K562 (cell line): ENCODE measurements at regions not wholly inside any gene's neighbourhood (a gene's known extent, or its start where the extent isn't known, plus 50 kb on each side); places are given as distances from the start of the nearest gene placed in this dataset.

Source experiments
- ATAC-seq: fragments of 200-7000 bp; cut with Tn5 transposase; 3 replicates; pipeline ENCODE4 v1.9.1; 2020; ENCODE audit warnings: moderate library complexity
- BruUV-seq: library from RNA; stranded (reverse); fragments of 400-500 nt; replicated peaks from 2 replicates; lab custom pipeline; 2021; lab: Mats Ljungman, UMichigan
- CTCF ChIA-PET: fragments of 300-600 bp; formaldehyde crosslinking; extraction: SDS; loops from one replicate; lab custom pipeline; 2021; ENCODE audit warnings: low intra/inter-chr PET ratio; lab: Yijun Ruan, JAX
- POLR2A ChIA-PET: fragments of 300-600, 350-650 bp; sonication (Branson Sonifier 250); formaldehyde crosslinking; extraction: SDS; loops from one replicate; lab custom pipeline; 2021; ENCODE audit warnings: antibody characterized with exemption, inconsistent platforms; lab: Yijun Ruan, JAX
- DNase-seq, 4 experiments: peaks; one replicate each; pipeline versions ENCODE4 v3.0.0 to v3.0.0-alpha.2; 2011 to 2018; ENCODE audit warnings: low spot score in 3 of 4, mixed read lengths in 3 of 4; ENCODE audit errors: extremely low read depth in 1 of 4
- FAIRE-seq: peaks from 2 replicates; lab custom pipeline; 2011; peaks lifted over from hg19 to GRCh38; lab: Jason Lieb, UNC
- H2AFZ ChIP-seq: 2 replicates; pipeline ENCODE4 v1.6.0; 2011; ENCODE audit warnings: low read depth, low read length, control low read depth, inconsistent platforms
- H3K27ac ChIP-seq: fragments of 200-600 bp; 3 replicates; pipeline ENCODE4 v1.8.0; 2011; ENCODE audit warnings: low read depth, mild to moderate bottlenecking, control low read depth, inconsistent platforms, low read length, moderate library complexity, mixed read lengths; ENCODE audit errors: extremely low read depth
- H3K27me3 ChIP-seq, 2 experiments: fragments of 300-600 bp in 1 of 2; 2 replicates in 1 of 2; 3 replicates in 1 of 2; pipeline versions ENCODE4 v1.6.0 to v1.8.0; 2011; ENCODE audit warnings: inconsistent platforms in 2 of 2, low read length in 2 of 2, mild to moderate bottlenecking in 1 of 2, mixed read lengths in 1 of 2, moderate library complexity in 1 of 2; ENCODE audit not compliant: control insufficient read depth in 2 of 2, insufficient read depth in 2 of 2
- H3K36me3 ChIP-seq: fragments of 300-600 bp; 3 replicates; pipeline ENCODE4 v1.8.0; 2011; ENCODE audit warnings: mild to moderate bottlenecking, low read length, inconsistent platforms; ENCODE audit not compliant: control insufficient read depth, insufficient read depth
- H3K4me1 ChIP-seq, 2 experiments: fragments of 200-600 bp in 1 of 2; replicated peaks in 1 of 2; 2 replicates in 1 of 2; 3 replicates in 1 of 2; pipeline versions ENCODE4 v1.5.1 to v1.8.0; 2011; ENCODE audit warnings: inconsistent platforms in 2 of 2, low read length in 2 of 2, mild to moderate bottlenecking in 1 of 2, mixed read lengths in 1 of 2, moderate library complexity in 1 of 2; ENCODE audit not compliant: control insufficient read depth in 2 of 2, insufficient read depth in 2 of 2
- H3K4me2 ChIP-seq: 2 replicates; pipeline ENCODE4 v1.6.1; 2011; ENCODE audit warnings: low read length, control low read depth, inconsistent platforms, mixed read lengths; ENCODE audit not compliant: insufficient read depth
- H3K4me3 ChIP-seq: fragments of 200-600 bp; sonication (generic), shearing (Covaris generic); 2 replicates; pipeline ENCODE4 v1.5.1; 2016; ENCODE audit warnings: control low read depth, inconsistent platforms
- H3K79me2 ChIP-seq: fragments of 200-600 bp; 3 replicates; pipeline ENCODE4 v1.8.0; 2011; ENCODE audit warnings: low read length, inconsistent platforms; ENCODE audit not compliant: control insufficient read depth, insufficient read depth
- H3K9ac ChIP-seq, 2 experiments: 2 replicates each; pipeline versions ENCODE4 v1.6.0 to v1.6.1; 2011; ENCODE audit warnings: low read depth in 2 of 2, low read length in 2 of 2, control low read depth in 1 of 2, inconsistent platforms in 1 of 2, mild to moderate bottlenecking in 1 of 2, mixed read lengths in 1 of 2; ENCODE audit not compliant: insufficient read depth in 1 of 2
- H3K9me1 ChIP-seq: one replicate; pipeline ENCODE4 v1.6.0; 2011; ENCODE audit warnings: inconsistent platforms, mild to moderate bottlenecking, low read length, moderate library complexity; ENCODE audit not compliant: control insufficient read depth, insufficient read depth
- H3K9me3 ChIP-seq: replicated peaks from 2 replicates; pipeline ENCODE4 v1.5.1; 2011; ENCODE audit warnings: low read depth, low read length, inconsistent platforms; ENCODE audit not compliant: control insufficient read depth, insufficient read depth
- H4K20me1 ChIP-seq: replicated peaks from 2 replicates; pipeline ENCODE4 v1.6.1; 2011; ENCODE audit warnings: low read length, inconsistent platforms, mixed read lengths; ENCODE audit not compliant: control insufficient read depth, insufficient read depth
- FOXK2 ChIP-seq, 2 experiments: fragments of 450-650 bp; IDR thresholded peaks in 1 of 2; conservative IDR thresholded peaks in 1 of 2; 2 replicates each; pipeline ENCODE4 v1.6.1; 2016; ENCODE audit warnings: low read depth in 2 of 2, mild to moderate bottlenecking in 1 of 2
- KLF16 ChIP-seq: IDR thresholded peaks from 2 replicates; pipeline ENCODE4 v1.6.1; 2016; ENCODE audit warnings: antibody characterized with exemption
- SAFB ChIP-seq: fragments of 200-400 bp; formaldehyde crosslinking; IDR thresholded peaks from 2 replicates; pipeline ENCODE4 v1.6.1; 2017; ENCODE audit warnings: low read depth, low read length, borderline replicate concordance
- SIX5 ChIP-seq, 2 experiments: IDR thresholded peaks; 2 replicates each; pipeline ENCODE4 v1.6.1; 2011; ENCODE audit warnings: low read length in 2 of 2, borderline replicate concordance in 1 of 2, low read depth in 1 of 2, mild to moderate bottlenecking in 1 of 2, moderate library complexity in 1 of 2; ENCODE audit not compliant: insufficient read depth in 1 of 2
- ZC3H8 ChIP-seq: fragments of 450-650 bp; IDR thresholded peaks from 2 replicates; pipeline ENCODE4 v1.6.1; 2017
- WGBS: fragments of 100-300 bp; shearing (Covaris generic); methylation state at CpG from one replicate; pipeline ENCODE4 v1.1.6; 2016; ENCODE audit warnings: low coverage, mixed read lengths; ENCODE audit not compliant: insufficient coverage; ENCODE audit errors: missing lambda C conversion rate; 5-methylcytosine and 5-hydroxymethylcytosine counted together
- in situ Hi-C: fragments of 300-500 bp; cut with MboI; formaldehyde crosslinking; loops from 4 replicates; pipeline ENCODE4 v1.15.0; 2018; ENCODE audit warnings: inconsistent platforms, mixed read lengths
- intact Hi-C: fragments of 100-400 bp; cut with micrococcal nuclease; formaldehyde crosslinking; loops from 2 replicates; pipeline ENCODE4 v1.14.2; 2022
- TF ChIP-seq, protein P1 (sequence below): fragments of 250-450 bp; sonication (Bioruptor Pico); IDR thresholded peaks from 2 replicates; pipeline ENCODE4 v1.4.0; 2020; ENCODE audit warnings: borderline replicate concordance
- TF ChIP-seq, protein P2 (sequence below): sonication (generic); formaldehyde crosslinking; IDR thresholded peaks from 2 replicates; pipeline ENCODE4 v1.8.1; 2023; ENCODE audit warnings: mild to moderate bottlenecking, missing genetic modification reagents
- TF ChIP-seq, protein P3 (sequence below), 2 experiments: IDR thresholded peaks in 1 of 2; conservative IDR thresholded peaks in 1 of 2; 2 replicates each; pipeline ENCODE4 v1.6.1; 2016; ENCODE audit warnings: low read depth in 2 of 2, mild to moderate bottlenecking in 1 of 2, missing compliant biosample characterization in 1 of 2, missing genetic modification characterization in 1 of 2, moderate library complexity in 1 of 2

DNA sequence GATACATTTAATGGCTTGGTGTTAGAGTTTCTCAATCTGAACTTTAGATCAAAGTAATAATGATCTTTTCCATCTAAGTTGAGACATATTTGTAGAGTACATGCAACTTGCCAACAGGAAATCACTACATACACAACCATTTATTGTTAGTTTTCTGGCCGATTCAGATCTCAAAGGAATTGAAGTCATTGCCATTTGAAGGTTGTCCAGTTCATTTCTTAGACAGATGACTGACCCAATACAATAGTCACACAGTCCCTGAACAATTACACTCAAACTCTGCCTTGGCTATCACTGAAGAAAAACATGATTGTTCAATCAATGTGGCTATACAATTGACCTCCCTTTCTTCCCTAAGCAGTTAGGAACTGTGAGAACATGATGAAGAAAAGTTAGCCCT lies 753.2 kb upstream of the RIOK2 start:
- in situ Hi-C loops (no loop called here), intact Hi-C loops (no loop called here)
- BruUV-seq = no TSS peak
- ChIA-PET CTCF (no interaction called here), POLR2A (no interaction called here)
- no peaks in the 10 kb centered on the region for H3K79me2 ChIP-seq
- no peak overlapping the region for H2AFZ ChIP-seq
- H3K27ac ChIP-seq = no peak overlapping the region
- H3K4me1 ChIP-seq = no peaks in the 10 kb centered on the region
- no peak overlapping the region for H3K4me2 ChIP-seq
- no peak for FAIRE-seq
- no peaks in the 10 kb centered on the region for H3K36me3 ChIP-seq
- H3K27me3 ChIP-seq = no peaks in the 10 kb centered on the region
- H3K9me3 ChIP-seq = no peaks in the 10 kb centered on the region
- WGBS = 0% methylated on average over 1 of the region's 1 CpG
- no peak for ATAC-seq
- no peak overlapping the region for H3K4me3 ChIP-seq
- no peak for DNase-seq
- H4K20me1 ChIP-seq = no peaks in the 10 kb centered on the region
- no peaks in the 10 kb centered on the region for H3K9me1 ChIP-seq
- no peak overlapping the region for H3K9ac ChIP-seq
- TF ChIP-seq, protein P1, sequence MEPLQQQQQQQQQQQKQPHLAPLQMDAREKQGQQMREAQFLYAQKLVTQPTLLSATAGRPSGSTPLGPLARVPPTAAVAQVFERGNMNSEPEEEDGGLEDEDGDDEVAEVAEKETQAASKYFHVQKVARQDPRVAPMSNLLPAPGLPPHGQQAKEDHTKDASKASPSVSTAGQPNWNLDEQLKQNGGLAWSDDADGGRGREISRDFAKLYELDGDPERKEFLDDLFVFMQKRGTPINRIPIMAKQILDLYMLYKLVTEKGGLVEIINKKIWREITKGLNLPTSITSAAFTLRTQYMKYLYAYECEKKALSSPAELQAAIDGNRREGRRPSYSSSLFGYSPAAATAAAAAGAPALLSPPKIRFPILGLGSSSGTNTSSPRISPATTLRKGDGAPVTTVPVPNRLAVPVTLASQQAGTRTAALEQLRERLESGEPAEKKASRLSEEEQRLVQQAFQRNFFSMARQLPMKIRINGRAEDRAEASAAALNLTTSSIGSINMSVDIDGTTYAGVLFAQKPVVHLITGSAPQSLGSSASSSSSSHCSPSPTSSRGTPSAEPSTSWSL (CRISPR knock-in tag) = no peak
- TF ChIP-seq, protein P2, sequence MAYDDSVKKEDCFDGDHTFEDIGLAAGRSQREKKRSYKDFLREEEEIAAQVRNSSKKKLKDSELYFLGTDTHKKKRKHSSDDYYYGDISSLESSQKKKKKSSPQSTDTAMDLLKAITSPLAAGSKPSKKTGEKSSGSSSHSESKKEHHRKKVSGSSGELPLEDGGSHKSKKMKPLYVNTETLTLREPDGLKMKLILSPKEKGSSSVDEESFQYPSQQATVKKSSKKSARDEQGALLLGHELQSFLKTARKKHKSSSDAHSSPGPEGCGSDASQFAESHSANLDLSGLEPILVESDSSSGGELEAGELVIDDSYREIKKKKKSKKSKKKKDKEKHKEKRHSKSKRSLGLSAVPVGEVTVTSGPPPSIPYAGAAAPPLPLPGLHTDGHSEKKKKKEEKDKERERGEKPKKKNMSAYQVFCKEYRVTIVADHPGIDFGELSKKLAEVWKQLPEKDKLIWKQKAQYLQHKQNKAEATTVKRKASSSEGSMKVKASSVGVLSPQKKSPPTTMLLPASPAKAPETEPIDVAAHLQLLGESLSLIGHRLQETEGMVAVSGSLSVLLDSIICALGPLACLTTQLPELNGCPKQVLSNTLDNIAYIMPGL (CRISPR knock-in tag) = no peak
- no peak for TF ChIP-seq FOXK2 (conservative IDR thresholded peaks at IDR 0.05 in 1 of 2, IDR thresholded peaks at IDR 0.05 in 1 of 2; ENCODE audit: low read depth in 2 of 2)
- TF ChIP-seq ZC3H8 = no peak
- no peak for TF ChIP-seq KLF16
- TF ChIP-seq, protein P3, sequence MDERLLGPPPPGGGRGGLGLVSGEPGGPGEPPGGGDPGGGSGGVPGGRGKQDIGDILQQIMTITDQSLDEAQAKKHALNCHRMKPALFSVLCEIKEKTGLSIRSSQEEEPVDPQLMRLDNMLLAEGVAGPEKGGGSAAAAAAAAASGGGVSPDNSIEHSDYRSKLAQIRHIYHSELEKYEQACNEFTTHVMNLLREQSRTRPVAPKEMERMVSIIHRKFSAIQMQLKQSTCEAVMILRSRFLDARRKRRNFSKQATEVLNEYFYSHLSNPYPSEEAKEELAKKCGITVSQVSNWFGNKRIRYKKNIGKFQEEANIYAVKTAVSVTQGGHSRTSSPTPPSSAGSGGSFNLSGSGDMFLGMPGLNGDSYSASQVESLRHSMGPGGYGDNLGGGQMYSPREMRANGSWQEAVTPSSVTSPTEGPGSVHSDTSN (CRISPR knock-in tag; IDR thresholded peaks at IDR 0.05; ENCODE audit: low read depth) = no peak
- TF ChIP-seq, protein P3 (tag; conservative IDR thresholded peaks at IDR 0.05; ENCODE audit: low read depth) = no peak
- no peak for TF ChIP-seq SAFB
- no peak for TF ChIP-seq SIX5 (IDR thresholded peaks at IDR 0.05; ENCODE audit: borderline replicate concordance in 1 of 2, insufficient read depth in 1 of 2, low read depth in 1 of 2, low read length in 2 of 2)
